NB4 (cell line): ENCODE measurements at regions not wholly inside any gene's neighbourhood (a gene's known extent, or its start where the extent isn't known, plus 50 kb on each side); places are given as distances from the start of the nearest gene placed in this dataset.

Experiments
- CTCF ChIP-seq: IDR thresholded peaks from one replicate; pipeline ENCODE4 v1.5.1; 2012; ENCODE audit warnings: low read depth, low read length
- POLR2A ChIP-seq: IDR thresholded peaks from 2 replicates; pipeline ENCODE4 v1.6.1; 2011; ENCODE audit warnings: mild to moderate bottlenecking; ENCODE audit not compliant: insufficient read length; ENCODE audit errors: extremely low read depth

- TF ChIP-seq CTCF: no peak
- TF ChIP-seq POLR2A: no peak
Measured at GRCh38 chr3:170749765-170750477, 120.1 kb downstream of the RPL22L1 start.
